Endometrium (tissue), 2 donors: ENCODE measurements at regions not wholly inside any gene's neighbourhood (a gene's known extent, or its start where the extent isn't known, plus 50 kb on each side); places are given as distances from the start of the nearest gene placed in this dataset.
A peak's percentile ranks its signal among the peaks of the same experiment; 100 is the strongest.
"Not testable (repeated sequence)": the region's sequence is repeated elsewhere in the genome, so short reads cannot be mapped to it uniquely, and the experiment has no call there.

Experiments
- FAIRE-seq: peaks from 2 replicates; lab custom pipeline; 2012; peaks lifted over from hg19 to GRCh38; lab: Jason Lieb, UNC
- donor health status: control.
- donor health status: control.

GRCh38 chr6:68575765-68576439 lies 59.2 kb upstream of the ADGRB3 start:
- no peak for FAIRE-seq

GRCh38 chr6:68572975-68573374 lies 62.1 kb upstream of the ADGRB3 start:
- FAIRE-seq = no peak

GRCh38 chr6:68572525-68572924 lies 62.6 kb upstream of the ADGRB3 start:
- FAIRE-seq = no peak

- no peak for FAIRE-seq
Observed at GRCh38 chr6:68559716-68560115, 75.4 kb upstream of the ADGRB3 start.

- no peak for FAIRE-seq
Observed at GRCh38 chr6:68559070-68559469, 76.0 kb upstream of the ADGRB3 start.

GRCh38 chr6:68546620-68547019 lies 88.5 kb upstream of the ADGRB3 start:
- FAIRE-seq = no peak

- FAIRE-seq = no peak
Observed at GRCh38 chr6:68544450-68544849, 90.6 kb upstream of the ADGRB3 start.

- no peak for FAIRE-seq
Observed at GRCh38 chr6:68533339-68533795, 101.7 kb upstream of the ADGRB3 start.

GRCh38 chr6:68527691-68528090 lies 107.4 kb upstream of the ADGRB3 start:
- FAIRE-seq = no peak

GRCh38 chr6:68506911-68507310 lies 128.2 kb upstream of the ADGRB3 start:
- FAIRE-seq = no peak

GRCh38 chr6:68502946-68503345 lies 132.1 kb upstream of the ADGRB3 start:
- FAIRE-seq = no peak

GRCh38 chr6:68497927-68498326 lies 137.2 kb upstream of the ADGRB3 start:
- FAIRE-seq = peak; percentile 55

- FAIRE-seq = not testable (repeated sequence)
Observed at GRCh38 chr6:68494880-68495279, 140.2 kb upstream of the ADGRB3 start.

- no peak for FAIRE-seq
Observed at GRCh38 chr6:68476611-68477010, 158.5 kb upstream of the ADGRB3 start.

GRCh38 chr6:68473433-68474210 lies 161.5 kb upstream of the ADGRB3 start:
- FAIRE-seq = no peak

- FAIRE-seq = no peak
Observed at GRCh38 chr6:68468244-68468884, 166.7 kb upstream of the ADGRB3 start.

GRCh38 chr6:68458447-68458846 lies 176.6 kb upstream of the ADGRB3 start:
- no peak for FAIRE-seq

GRCh38 chr6:68447112-68447511 lies 188.0 kb upstream of the ADGRB3 start:
- no peak for FAIRE-seq

- FAIRE-seq = no peak
Observed at GRCh38 chr6:68445926-68446325, 189.2 kb upstream of the ADGRB3 start.

GRCh38 chr6:68443704-68444103 lies 191.4 kb upstream of the ADGRB3 start:
- FAIRE-seq = no peak

- no peak for FAIRE-seq
Observed at GRCh38 chr6:68427630-68428029, 207.5 kb upstream of the ADGRB3 start.

- FAIRE-seq = no peak
Observed at GRCh38 chr6:68410021-68410420, 225.1 kb upstream of the ADGRB3 start.

- FAIRE-seq = no peak
Observed at GRCh38 chr6:68400396-68400795, 234.7 kb upstream of the ADGRB3 start.
